ENCODE measurements at regions not wholly inside any gene's neighbourhood (a gene's known extent, or its start where the extent isn't known, plus 50 kb on each side); places are given as distances from the start of the nearest gene placed in this dataset.

- Histone ChIP-seq H3K27me3 (no peaks in the 10 kb centered on the region), H3K4me3 (no peak overlapping the region), H3K27ac (no peak overlapping the region), H3K36me3 (no peaks in the 10 kb centered on the region), H3K4me1 (no peaks in the 10 kb centered on the region), H3K9me3 (peaks cover 0 to 30% (median 0%) of the 10 kb centered on the region in 4 donors)
- TF ChIP-seq POLR2A (IDR thresholded peaks at IDR 0.05) (no peak), EP300 (IDR thresholded peaks at IDR 0.05) (no peak)
- TF ChIP-seq, protein P1, sequence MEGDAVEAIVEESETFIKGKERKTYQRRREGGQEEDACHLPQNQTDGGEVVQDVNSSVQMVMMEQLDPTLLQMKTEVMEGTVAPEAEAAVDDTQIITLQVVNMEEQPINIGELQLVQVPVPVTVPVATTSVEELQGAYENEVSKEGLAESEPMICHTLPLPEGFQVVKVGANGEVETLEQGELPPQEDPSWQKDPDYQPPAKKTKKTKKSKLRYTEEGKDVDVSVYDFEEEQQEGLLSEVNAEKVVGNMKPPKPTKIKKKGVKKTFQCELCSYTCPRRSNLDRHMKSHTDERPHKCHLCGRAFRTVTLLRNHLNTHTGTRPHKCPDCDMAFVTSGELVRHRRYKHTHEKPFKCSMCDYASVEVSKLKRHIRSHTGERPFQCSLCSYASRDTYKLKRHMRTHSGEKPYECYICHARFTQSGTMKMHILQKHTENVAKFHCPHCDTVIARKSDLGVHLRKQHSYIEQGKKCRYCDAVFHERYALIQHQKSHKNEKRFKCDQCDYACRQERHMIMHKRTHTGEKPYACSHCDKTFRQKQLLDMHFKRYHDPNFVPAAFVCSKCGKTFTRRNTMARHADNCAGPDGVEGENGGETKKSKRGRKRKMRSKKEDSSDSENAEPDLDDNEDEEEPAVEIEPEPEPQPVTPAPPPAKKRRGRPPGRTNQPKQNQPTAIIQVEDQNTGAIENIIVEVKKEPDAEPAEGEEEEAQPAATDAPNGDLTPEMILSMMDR (IDR thresholded peaks at IDR 0.05) = no peak
- DNase-seq (ENCODE audit: low spot score in 2 of 2) = no peak
- WGBS, 2 donors = 24 to 30% methylated on average over 8 of the region's 8 CpGs
Measured at GRCh38 chr17:5950878-5951277, 119.3 kb upstream of the WSCD1 start.

DNA sequence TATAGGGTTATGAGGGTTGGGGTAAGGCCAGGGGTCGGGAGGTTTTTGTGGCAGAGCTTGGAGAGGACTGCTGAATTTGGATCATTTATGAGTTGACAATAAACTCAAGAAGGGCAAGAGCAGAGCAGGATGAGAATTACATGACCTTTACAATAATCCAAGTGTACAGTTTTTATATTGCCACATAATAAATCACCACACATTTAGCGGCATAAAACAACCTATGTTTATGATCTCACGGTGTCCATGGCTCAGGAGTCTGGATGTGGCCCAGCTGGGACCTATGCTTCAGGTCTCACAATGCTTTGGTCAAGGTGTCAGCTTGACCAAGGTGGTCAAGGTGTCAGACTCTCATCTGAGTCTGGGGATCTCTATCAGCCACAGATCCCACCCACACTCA is 118.3 kb upstream of the WSCD1 start:
- Histone ChIP-seq H3K27me3 (no peaks in the 10 kb centered on the region), H3K4me3 (no peak overlapping the region), H3K9me3 (peaks cover 0 to 33% (median 0%) of the 10 kb centered on the region in 4 donors), H3K27ac (no peak overlapping the region), H3K36me3 (no peaks in the 10 kb centered on the region), H3K4me1 (no peaks in the 10 kb centered on the region)
- DNase-seq (ENCODE audit: low spot score in 2 of 2) = no peak
- TF ChIP-seq POLR2A (IDR thresholded peaks at IDR 0.05) = no peak
- TF ChIP-seq, protein P1 (IDR thresholded peaks at IDR 0.05) = no peak
- TF ChIP-seq EP300 (IDR thresholded peaks at IDR 0.05) = no peak
- WGBS, 2 donors = 66 to 92% methylated on average over 3 of the region's 3 CpGs

- 69 to 84% methylated on average over 4 of the region's 4 CpGs for WGBS, 2 donors
- no peak for DNase-seq (ENCODE audit: low spot score in 2 of 2)
- peaks cover 0 to 32% (median 0%) of the 10 kb centered on the region in 4 donors for H3K9me3 ChIP-seq
- H3K4me3 ChIP-seq = no peak overlapping the region
- no peaks in the 10 kb centered on the region for H3K27me3 ChIP-seq
- no peak overlapping the region for H3K27ac ChIP-seq
- TF ChIP-seq, protein P1 (IDR thresholded peaks at IDR 0.05) = no peak
- TF ChIP-seq EP300 (IDR thresholded peaks at IDR 0.05) (no peak), POLR2A (IDR thresholded peaks at IDR 0.05) (no peak)
- no peaks in the 10 kb centered on the region for H3K36me3 ChIP-seq
- H3K4me1 ChIP-seq = no peaks in the 10 kb centered on the region
Measured at GRCh38 chr17:5952518-5952917, 117.7 kb upstream of the WSCD1 start.

DNA sequence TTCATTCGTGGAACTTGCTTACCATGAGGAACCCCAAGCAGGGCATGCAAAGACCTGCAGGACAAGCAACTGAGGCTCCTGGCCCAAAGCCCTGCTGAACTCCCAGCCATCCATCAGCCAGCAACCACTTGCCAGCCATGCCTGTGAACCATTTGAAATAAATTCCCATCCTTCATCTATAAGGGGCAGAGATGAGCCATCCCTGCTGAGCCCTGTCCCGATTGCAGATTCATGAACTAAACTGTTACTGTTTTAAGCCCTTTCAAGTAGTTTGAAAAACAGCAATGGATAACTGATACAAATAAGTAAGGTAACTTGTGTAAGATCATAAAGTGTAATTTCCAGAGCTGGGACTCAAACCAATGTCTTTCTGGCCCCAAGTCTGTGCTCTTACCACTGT is 114.4 kb upstream of the WSCD1 start:
- Histone ChIP-seq H3K27me3 (no peaks in the 10 kb centered on the region), H3K36me3 (no peaks in the 10 kb centered on the region), H3K27ac (no peak overlapping the region), H3K4me1 (no peaks in the 10 kb centered on the region), H3K9me3 (peaks cover 0 to 41% (median 0%) of the 10 kb centered on the region in 4 donors), H3K4me3 (no peak overlapping the region)
- no peak for DNase-seq (ENCODE audit: low spot score in 2 of 2)
- TF ChIP-seq POLR2A (IDR thresholded peaks at IDR 0.05) = no peak
- 95 to 100% methylated on average over 2 of the region's 2 CpGs for WGBS, 2 donors

GRCh38 chr17:5958850-5959249 is 111.3 kb upstream of the WSCD1 start:
- no peak for DNase-seq (ENCODE audit: low spot score in 2 of 2)
- TF ChIP-seq POLR2A (IDR thresholded peaks at IDR 0.05) (no peak), EP300 (IDR thresholded peaks at IDR 0.05) (no peak)
- TF ChIP-seq, protein P1 (IDR thresholded peaks at IDR 0.05) = no peak
- H3K27me3 ChIP-seq = no peaks in the 10 kb centered on the region

DNA sequence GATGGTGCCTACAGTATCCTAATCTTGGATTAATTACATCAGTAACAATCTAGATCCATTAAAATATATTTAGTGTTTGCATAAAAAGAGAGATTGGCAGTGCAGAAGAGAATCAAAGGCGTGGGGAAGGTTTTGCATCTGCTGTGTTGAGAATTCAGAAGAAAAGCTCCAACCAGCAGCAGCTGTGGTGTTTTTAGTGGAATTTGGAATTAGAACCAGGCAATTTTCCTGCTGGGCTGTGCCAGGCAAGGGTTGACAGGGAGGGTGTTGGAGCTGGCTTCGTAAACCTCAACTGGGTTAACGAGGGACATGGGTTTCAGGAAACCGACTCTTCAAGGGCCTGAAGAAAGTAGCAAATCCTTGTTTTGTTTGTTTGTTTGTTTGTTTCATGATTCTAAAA is 107.8 kb upstream of the WSCD1 start:
- H3K27ac ChIP-seq = no peak overlapping the region
- no peaks in the 10 kb centered on the region for H3K27me3 ChIP-seq
- H3K9me3 ChIP-seq = peaks cover 0 to 19% (median 0%) of the 10 kb centered on the region in 4 donors
- H3K36me3 ChIP-seq = no peaks in the 10 kb centered on the region
- WGBS, 2 donors = 78 to 80% methylated on average over 4 of the region's 4 CpGs
- H3K4me1 ChIP-seq = no peaks in the 10 kb centered on the region
- no peak for TF ChIP-seq POLR2A (IDR thresholded peaks at IDR 0.05)
- no peak for TF ChIP-seq EP300 (IDR thresholded peaks at IDR 0.05)
- TF ChIP-seq, protein P1 (IDR thresholded peaks at IDR 0.05) = no peak
- no peak overlapping the region for H3K4me3 ChIP-seq
- no peak for DNase-seq (ENCODE audit: low spot score in 2 of 2)

More at GRCh38 chr17:5958850-5959249, 111.3 kb upstream of the WSCD1 start:
- Histone ChIP-seq H3K27ac (no peak overlapping the region), H3K4me1 (no peaks in the 10 kb centered on the region), H3K4me3 (no peak overlapping the region), H3K9me3 (peaks cover 0 to 41% (median 0%) of the 10 kb centered on the region in 4 donors), H3K36me3 (no peaks in the 10 kb centered on the region)
- 80 to 85% methylated on average over 4 of the region's 4 CpGs for WGBS, 2 donors

Data from tibial nerve (tissue), 4 donors.